Renal pelvis (tissue), 1 donor: ENCODE measurements at regions not wholly inside any gene's neighbourhood (a gene's known extent, or its start where the extent isn't known, plus 50 kb on each side); places are given as distances from the start of the nearest gene placed in this dataset.

Experiments
- DNase-seq: peaks from one replicate; pipeline ENCODE4 v3.0.0-alpha.2; 2013

DNA sequence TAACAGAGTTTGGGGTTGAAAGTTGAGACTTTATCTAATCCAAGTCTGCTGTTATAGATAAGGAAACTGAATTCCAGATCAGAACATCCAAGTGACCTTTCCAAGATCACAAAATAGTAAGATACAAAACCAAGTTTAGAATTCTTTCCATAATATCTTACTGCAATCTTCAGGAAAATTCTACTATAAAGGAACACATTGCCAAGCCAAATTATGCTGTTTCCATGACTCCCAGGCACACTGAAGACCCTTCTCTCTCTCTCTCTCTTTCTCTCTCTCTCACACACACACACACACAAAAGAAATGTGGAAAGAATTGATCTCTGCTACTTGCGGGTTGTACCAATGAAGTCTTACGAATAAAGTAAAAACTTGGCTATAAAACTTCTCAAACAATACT lies 398.4 kb downstream of the METTL4 start:
- DNase-seq = no peak

DNA sequence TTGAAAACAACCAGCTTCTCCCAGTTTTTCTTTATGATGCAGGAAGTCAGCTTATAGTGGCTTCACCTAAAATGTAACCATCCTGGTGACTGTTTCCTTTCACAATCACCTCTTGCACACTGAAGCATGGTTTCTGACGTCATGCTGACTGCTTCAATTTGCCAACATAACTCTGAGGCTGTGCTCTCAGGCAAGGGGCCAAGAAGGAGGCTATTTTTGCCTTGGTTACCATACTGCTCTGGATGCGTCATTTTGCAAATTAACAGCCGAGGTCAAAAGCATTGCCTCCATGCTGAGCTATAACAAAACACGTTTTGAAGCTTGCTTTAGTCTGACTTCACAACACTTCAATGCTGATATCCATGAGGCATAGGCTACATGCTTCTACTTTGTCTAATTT lies 397.8 kb downstream of the METTL4 start:
- DNase-seq = no peak

DNA sequence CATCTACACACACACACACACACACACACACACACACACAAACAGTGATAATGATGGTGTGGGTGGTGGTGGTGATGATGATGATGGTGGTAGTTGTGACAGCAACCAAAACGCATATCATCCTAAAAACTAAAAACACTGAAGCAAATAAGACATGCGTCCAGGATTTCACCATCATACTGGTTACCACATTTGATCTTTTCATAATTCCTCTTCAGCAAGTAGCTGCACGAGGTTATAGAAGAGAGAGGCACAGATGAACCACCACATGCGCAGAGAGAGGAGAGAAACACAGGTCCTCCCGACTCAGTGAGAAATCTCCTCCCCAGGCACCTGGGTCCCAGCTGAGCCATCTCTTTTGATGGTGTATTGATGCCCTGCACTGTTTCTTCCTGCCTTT lies 393.3 kb downstream of the METTL4 start:
- no peak for DNase-seq

DNA sequence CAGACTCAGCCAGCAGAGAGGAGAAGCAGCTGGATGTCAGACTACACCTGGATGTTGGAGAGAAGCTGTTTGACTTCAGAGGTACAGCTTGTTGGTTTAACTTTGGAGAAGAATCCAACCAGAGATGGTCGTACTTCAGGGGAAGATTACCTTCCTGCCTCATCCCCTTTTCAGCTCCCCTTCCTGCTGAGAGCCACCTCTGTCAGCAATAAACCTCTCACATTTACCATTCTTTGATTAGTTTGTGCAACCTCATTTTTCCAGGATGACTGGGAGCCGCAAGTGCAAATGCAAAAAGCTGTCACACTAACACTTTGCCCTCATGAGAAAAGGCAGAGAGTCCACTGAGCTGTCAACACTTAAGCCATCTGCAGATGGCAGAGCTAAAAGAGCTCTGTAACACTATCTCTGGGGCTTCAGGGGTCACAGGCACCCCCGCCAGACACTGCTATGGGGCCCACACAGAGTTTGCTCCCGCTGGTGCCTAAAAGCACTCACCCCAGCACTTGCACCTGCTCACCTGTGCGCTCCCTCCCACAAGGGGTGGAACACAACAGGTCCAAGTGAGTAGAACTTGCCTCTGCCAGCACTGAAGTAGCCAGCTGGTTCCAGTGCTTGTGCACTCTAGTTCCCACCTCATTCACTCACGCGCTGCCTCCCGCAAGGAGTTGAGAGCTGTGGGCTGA lies 391.7 kb downstream of the METTL4 start:
- no peak for DNase-seq

DNA sequence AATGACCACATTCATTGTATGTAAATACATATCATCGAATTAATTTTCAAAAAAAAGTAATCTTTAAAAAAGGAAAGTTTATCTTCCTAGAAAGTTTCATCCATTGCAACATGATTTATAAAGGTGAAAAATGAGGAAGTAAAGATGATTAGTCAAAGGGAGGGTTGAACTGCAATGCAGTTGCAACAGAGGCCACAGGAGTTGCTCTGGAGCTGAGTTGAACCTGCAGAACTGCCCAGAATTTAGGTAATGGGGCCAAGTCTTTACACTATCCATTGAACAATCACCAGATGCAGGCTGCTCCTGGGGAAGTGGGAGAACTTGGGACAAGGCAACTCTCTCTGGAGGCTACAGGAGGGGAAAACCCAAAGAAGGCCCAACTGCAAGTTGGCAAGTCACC lies 390.7 kb downstream of the METTL4 start:
- DNase-seq = no peak

DNA sequence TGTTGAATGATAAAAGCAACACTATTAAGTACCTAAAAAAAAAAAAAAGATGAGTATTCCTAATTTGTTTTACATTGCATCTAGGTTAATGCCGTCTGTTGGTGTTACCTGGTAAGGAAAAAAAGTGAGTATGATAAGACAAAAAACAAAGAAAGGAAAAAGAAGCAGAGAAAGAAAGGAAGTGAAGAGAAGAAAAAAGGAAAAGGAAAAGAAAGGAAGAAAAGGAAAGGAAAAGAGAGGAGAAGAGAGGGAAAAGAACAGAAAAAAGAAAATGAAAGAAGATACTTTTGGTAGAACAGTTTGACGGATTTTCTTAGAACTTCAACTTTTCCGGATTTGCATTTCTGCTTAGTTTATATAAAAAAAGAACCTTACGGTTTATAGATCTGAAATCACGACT lies 387.9 kb downstream of the METTL4 start:
- DNase-seq = no peak

DNA sequence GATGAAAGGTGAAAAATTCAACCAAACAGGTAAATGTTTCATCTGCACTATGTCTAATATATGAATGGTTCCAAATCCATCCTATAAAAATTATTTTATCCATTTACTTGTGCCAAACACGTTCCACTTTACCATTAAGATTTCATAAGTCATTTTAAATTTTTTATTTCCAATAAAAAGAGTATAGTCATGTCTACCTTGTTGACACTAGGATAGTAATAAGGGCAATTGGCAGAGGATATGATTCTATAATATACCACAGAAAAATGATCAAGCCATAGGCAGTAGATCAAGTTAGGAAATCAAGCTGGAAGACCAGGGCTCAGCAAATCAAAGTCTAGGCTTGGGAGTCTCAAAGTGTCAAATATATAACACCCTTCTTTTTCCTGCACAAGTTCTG lies 384.3 kb downstream of the METTL4 start:
- DNase-seq = no peak

DNA sequence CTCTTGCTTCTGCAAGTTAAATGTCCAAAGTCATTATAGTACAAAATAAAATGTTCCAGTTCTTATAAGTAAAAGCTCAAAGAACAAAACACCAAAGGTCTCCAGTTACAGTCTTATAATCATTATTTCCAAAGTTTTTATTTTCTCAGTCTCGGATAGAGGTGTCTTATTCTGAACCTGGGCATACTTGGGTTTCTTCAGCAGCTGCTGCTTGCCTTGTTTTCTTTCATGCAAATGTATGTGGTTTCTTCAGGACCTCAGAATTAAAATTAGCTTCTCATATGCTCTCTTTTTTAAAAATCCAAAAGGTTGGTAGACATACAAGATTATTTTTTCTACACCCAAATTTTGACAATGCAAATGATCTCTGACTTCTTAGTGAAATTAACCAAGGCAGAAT lies 383.0 kb downstream of the METTL4 start:
- DNase-seq = no peak

DNA sequence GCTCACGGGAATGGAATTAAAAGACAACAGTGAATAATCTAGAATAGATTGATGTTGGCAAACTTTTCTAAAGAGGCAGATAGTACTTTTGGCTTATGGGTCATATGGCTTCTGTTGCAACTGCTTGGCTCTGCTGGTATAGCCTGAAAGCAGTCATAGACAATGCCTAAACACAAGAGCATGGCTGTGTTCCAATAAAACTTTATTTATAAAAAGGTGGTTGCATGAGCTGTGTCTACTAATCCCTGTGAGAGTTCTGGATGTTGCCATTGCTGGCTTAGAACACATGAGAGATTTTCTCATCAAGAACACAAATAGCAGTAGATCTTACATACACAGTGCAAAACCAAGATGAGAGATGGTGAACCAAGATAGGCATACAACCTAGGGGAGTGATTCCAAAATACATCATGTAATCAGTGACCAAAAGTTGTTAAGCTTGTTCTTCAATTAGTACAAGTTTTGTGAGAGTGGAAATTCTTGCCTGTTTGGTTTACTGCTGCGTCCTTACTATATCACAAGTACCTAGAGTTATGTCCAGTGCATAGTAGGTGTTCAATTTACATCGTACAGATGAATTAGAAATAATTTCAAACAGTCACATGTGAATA lies 380.0 kb downstream of the METTL4 start:
- no peak for DNase-seq

DNA sequence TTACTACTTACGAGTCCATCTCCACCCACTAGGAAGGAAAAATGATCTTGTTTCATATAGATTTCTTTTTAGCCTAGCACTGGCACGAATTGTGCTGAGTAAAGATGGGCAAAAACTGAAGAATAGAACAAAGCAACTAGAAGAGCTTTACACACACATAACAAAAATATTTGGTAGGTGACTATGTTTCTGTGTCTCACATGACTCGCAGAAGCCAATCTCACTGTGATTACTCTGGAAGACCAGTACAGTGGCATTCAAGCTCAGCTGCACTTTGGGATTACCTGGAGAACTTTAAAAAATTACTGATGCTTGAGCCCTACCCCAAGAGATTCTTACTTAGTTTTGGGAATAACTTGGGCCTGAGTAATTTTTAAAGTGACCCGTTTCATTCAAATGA lies 378.7 kb downstream of the METTL4 start:
- no peak for DNase-seq

DNA sequence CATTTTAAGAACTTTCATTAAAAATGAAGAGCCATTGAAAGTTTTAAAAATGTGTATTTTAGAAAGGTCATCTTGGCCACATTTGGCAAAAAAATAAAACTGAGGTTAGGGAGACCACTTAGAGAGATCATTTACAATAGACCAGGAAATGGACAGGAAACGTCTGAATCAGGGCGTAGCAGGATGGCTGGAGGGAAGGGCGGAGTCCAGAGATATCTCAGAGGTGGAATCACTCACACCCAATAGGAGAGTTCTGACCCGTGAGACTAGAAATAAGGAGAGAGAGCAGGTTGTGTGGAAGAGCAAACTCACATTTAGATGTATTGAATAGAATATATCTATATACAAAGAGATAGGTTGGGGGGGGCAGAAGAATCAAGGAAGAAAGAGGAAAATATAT lies 373.4 kb downstream of the METTL4 start:
- no peak for DNase-seq

DNA sequence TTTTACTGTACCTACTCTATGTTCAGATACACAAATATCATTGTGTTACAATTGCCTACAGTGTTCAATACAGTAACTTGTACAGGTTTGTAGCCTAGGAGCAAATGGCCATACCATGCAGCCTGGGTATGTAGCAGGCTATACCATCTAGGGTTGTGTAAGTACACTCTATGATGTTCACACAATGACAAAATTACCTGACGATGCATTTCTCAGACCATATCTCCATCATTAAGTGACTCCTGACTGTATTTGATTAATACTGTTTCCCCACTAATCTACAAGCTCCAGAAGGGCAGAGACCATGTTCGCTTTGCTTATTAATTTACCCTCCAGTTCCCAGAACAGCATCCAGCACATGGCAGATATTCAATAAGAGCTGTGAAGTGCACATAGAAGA lies 372.2 kb downstream of the METTL4 start:
- no peak for DNase-seq

DNA sequence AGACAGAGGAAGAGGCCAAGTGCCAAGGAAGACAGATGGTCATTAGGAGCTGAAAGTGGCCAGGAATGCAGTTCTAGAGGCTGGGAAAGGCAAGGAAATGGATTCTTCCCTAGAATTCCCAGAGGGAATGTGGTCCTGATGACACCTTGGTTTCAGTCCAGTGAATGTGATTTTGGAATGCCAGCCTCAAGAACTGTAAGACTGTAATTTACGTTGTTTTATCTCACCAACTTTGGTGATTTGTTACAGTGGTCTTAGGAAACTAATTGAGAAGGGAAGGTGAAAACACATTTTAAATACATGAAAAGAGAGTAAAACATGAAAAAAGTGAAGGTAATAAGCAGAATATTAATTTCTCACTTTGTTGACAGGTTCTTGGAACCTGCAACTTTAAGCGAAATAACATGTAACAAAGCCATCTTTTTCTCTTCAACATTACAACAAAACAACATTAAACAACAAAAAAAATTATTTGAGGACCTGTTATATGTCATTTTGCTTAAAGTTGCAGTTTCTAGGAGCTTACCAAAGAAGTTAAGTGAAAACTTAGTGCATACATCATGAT lies 370.2 kb downstream of the METTL4 start:
- DNase-seq = no peak

DNA sequence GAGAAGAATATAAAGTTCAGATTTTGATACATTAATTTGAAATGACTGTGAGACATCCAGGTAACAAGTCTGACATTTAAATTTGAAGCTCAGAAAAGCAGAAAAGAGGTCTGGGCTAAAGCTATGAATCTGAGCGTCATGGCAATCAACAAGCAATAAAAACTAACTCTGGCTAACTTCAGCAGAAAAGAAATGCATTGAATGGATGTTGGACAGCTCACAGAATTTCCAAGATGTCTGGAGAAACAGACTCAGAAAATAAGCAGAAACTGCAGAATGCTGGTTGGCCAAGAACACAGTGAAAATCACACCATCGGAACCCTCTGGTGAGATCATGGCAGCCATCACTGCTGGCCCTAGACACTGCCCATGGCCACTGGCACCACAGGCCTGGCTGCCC lies 366.6 kb downstream of the METTL4 start:
- DNase-seq = no peak

DNA sequence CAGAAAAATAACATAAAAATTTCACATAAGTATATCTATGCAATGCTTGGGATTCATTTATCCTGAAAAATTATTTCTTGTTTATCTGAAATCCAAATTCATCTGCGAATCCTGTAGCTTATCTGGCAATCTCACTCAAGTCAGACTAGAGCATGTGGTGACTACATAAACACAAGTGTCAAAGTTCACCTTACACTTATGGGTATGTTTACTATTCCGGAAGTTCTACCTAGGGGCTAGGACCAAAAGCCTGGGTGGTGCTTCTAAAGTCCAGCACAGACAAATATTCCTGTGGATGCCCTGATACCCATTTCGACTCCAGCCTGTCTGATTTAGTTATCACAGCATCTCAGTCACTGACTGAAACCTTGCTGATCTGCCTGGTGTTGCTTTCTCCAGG lies 364.0 kb downstream of the METTL4 start:
- no peak for DNase-seq

DNA sequence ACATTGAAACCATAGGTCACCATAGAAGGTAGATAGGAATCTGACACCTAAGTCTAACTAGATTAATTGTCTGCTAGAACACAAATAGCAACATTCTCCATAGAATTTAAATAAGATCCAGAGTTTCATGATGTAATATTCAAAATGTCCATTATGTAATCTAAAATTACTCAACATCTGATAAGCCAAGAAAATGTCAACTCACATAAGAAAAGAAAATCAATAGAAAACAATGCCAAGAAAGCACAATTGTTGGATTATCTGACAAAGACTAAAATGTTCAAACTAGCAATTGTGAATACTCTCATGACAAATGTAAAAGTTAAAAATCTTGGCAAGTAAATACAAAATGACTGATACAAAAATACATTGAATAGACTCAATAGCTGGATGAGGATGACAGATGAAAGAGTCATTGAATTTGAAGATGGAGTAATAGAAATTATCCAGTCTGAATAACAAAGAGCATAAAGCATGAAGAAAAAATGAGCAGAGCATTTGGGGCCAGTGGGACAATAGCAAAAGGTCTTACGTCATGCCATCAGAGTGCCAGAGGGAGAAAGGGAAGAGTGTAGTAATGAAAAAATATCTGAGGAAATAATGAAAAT lies 358.6 kb downstream of the METTL4 start:
- DNase-seq = no peak

DNA sequence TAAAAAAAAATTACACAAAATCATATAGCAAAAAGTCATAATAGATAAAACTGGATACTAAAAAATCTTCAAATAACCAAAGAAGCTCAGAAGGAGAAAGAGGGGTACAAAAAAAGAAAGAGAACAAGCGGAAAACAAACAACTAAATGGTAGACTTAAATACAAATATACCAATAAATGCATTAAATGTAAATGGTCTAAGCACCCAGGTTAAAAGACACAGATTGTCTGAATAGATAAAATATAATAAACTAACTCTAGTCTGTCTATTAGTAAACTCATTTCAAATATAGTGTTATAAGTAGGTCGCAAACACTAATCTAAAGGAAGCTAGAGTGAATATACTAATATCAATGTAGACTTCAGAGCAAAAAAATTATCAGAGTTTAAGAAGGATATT lies 357.4 kb downstream of the METTL4 start:
- no peak for DNase-seq

DNA sequence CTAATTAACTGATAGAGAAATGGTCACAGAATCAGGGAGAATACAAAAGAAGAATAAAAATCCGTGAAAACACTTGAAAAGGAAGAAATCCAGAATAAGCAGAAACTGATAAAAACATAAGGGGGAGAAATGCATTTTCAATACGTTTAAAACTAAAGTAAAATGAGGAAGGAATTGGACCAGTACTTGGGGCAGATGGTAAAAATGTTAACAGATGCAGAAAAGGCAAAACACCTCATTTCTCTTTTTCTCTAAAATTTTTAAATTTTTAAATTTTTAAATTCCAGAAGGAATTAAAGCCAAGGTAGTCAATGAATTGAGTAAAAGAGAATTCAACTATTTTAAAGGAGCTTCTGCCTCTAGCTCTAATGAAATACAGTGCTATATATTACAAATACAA lies 353.9 kb downstream of the METTL4 start:
- DNase-seq = no peak

DNA sequence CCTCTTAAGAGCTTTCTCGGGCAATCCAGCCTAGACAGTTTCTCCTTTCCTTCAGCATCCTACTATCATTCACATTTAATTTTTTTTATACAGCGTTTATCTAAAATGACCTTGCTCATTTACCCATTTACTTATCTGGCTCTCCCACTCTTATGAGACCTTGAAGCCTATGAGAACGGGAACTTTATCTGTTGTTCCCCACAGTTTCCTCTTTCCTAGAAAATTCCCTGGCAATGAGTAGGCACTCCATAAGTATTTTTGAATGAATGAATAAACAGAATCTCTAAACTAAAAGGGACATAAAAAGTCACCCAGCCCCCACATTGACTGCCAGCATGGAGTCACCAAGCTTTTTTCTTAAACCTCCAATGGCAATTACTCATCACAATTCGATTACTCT lies 353.2 kb downstream of the METTL4 start:
- no peak for DNase-seq

DNA sequence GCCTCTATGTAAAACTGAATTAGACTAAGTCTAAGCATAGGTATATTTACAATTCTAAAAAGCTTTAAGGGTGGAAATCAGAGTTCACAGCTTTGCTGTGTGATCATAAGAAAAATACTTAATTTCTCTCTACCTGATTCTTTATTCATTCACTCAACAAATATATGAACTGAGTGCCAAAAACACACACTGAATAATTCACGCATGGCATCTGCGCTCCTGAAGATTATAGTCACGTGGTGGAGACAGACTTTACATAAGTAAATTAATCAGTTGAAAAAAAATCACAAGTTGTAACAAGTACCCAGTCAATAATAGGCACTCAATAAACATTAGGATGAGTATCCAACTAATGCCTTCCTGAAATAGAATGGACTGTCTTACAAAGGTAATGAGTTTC lies 351.6 kb downstream of the METTL4 start:
- DNase-seq = no peak

DNA sequence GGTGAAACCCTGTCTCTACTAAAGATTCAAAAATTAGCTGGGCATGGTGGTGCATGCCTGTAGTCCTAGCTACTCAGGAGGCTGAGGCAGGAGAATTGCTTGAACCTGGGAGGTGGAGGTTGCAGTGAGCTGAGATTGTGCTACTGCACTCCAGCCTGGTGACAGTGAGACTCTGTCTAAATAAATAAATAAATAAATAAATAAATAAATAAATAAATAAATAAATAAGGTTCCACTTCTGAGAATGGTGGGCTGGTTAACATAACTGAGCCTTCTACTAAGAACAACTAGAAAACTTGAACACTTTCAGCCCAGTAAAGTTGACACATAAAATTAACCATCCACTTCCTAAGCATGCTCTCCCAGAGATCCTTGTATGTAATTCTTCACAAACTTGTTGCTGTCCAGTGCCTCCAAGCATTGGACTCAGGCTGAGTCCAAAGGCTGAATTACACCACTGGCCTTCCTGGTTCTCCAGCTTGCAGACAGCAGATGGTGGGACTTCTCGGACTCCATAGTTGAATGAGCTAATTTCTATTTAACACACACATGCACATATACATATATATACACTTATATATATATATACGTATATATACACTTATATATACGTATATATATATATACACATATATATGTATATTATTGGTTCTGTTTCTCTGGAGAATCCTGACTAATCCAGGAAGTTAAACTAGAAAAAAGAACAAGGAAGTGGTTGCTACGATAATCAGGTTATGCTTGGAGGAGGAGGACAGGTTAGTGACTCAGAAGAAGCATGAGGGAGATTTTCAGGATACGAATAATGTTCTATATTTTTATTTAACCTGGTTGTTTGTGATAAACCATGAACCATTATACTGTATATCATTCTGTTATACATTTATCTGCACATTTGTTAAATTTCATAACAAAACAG lies 348.8 kb downstream of the METTL4 start:
- no peak for DNase-seq

DNA sequence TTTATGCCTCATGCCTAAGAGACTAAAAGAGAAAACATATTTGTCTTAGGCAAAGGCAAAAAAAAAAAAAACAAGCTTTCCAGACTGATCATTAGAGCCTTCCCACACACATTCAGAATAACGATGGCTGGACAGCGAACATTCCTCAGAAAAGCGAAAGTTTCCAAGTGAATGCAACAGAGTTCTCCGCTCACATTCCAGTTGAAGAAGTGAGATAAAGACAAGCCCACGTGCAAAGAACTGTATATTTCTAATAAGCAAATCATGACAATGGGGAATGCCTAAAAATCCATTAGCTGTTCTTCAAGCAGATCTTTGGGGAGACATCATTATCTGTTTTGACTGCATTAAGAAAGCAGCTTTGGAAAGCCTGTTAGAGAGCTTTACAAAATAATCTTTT lies 347.9 kb downstream of the METTL4 start:
- DNase-seq = peak; percentile 28
